ENCODE measurements at regions not wholly inside any gene's neighbourhood (a gene's known extent, or its start where the extent isn't known, plus 50 kb on each side); places are given as distances from the start of the nearest gene placed in this dataset.

GRCh38 chr2:42949125-42949524 is 156.7 kb upstream of the HAAO start:
- Histone ChIP-seq H3K36me3 (ENCODE audit: control insufficient read depth in 1 of 2, insufficient read depth in 2 of 2, low read length in 2 of 2) (no peaks in the 10 kb centered on the region), H3K4me2 (ENCODE audit: low read length) (no peak overlapping the region), H4K20me1 (ENCODE audit: insufficient read depth) (no peaks in the 10 kb centered on the region), H3K4me3 (replicated peaks in 1 of 2; ENCODE audit: low read depth in 1 of 2, low read length in 2 of 2) (no peak overlapping the region), H2AFZ (ENCODE audit: low read depth, low read length, poor library complexity, severe bottlenecking) (no peak overlapping the region), H3K4me1 (ENCODE audit: control insufficient read depth in 1 of 2, insufficient read depth in 2 of 2, low read length in 2 of 2) (peaks cover 0 to 2% of the 10 kb centered on the region in 2 experiments; a peak in 2 of 4 replicates), H3K79me2 (ENCODE audit: insufficient read depth, low read length) (no peaks in the 10 kb centered on the region), H3K27ac (ENCODE audit: low read depth, low read length) (no peak overlapping the region), H3K9me3 (ENCODE audit: control insufficient read depth in 1 of 2, insufficient read depth in 1 of 2, low read depth in 1 of 2, low read length in 2 of 2) (no peaks in the 10 kb centered on the region), H3K27me3 (ENCODE audit: insufficient read depth, low read length) (no peaks in the 10 kb centered on the region), H3K9me2 (ENCODE audit: insufficient read depth) (no peaks in the 10 kb centered on the region), H3K9ac (ENCODE audit: low read length) (no peak overlapping the region)
- ChIA-PET POLR2A (no interaction called here), RAD21 (ENCODE audit: low non-redundant PET in 1 of 2, low total read pairs in 2 of 2, uncharacterized antibody in 2 of 2, unreplicated experiment in 2 of 2) (no interaction called here), CTCF (interaction anchor here (2.1 kb wide), 1 partner anchor 536 kb away, joined by 10 read pairs; no protein-coding TSS in a partner anchor)
- no TSS peak for BruUV-seq (replicated peaks)
- intact Hi-C loops (cut with micrococcal nuclease): loop anchor here (5.0 kb wide), 3 partner anchors 122 to 658 kb away; no protein-coding TSS in a partner anchor
- TF ChIP-seq JUND (IDR thresholded peaks at IDR 0.05) (no peak), REST (IDR thresholded peaks at IDR 0.05; ENCODE audit: low read depth) (no peak), POLR2A (IDR thresholded peaks at IDR 0.05; ENCODE audit: borderline replicate concordance, extremely low read depth, insufficient read depth, insufficient read length) (no peak), POLR2AphosphoS5 (IDR thresholded peaks at IDR 0.05; ENCODE audit: low read depth, low read length) (no peak), YY1 (IDR thresholded peaks at IDR 0.05; ENCODE audit: extremely low read depth, insufficient replicate concordance, low read depth, low read length) (no peak), SIN3A (IDR thresholded peaks at IDR 0.05; ENCODE audit: low read depth) (no peak), EGR1 (IDR thresholded peaks at IDR 0.05; ENCODE audit: low read depth) (no peak), ZNF274 (IDR thresholded peaks at IDR 0.05; ENCODE audit: low read depth, low read length) (no peak), TCF7L2 (IDR thresholded peaks at IDR 0.05; ENCODE audit: borderline replicate concordance, extremely low read depth, insufficient read depth, insufficient read length) (no peak), EZH2 (IDR thresholded peaks at IDR 0.05) (no peak), EZH2phosphoT487 (IDR thresholded peaks at IDR 0.05; ENCODE audit: borderline replicate concordance) (no peak), ZFX (IDR thresholded peaks at IDR 0.05) (no peak), ELF1 (IDR thresholded peaks at IDR 0.05; ENCODE audit: borderline replicate concordance, low read depth) (no peak), FOSL1 (IDR thresholded peaks at IDR 0.05; ENCODE audit: low read depth) (no peak), CTCF (IDR thresholded peaks at IDR 0.05 in 2 of 3, conservative IDR thresholded peaks at IDR 0.05 in 1 of 3; ENCODE audit: borderline replicate concordance in 1 of 3, insufficient read depth in 1 of 3, low read depth in 2 of 3, low read length in 2 of 3) (no peak), CEBPB (IDR thresholded peaks at IDR 0.05; ENCODE audit: low read depth) (no peak), CBX3 (IDR thresholded peaks at IDR 0.05; ENCODE audit: low read depth) (no peak)
- TF ChIP-seq, protein P1, sequence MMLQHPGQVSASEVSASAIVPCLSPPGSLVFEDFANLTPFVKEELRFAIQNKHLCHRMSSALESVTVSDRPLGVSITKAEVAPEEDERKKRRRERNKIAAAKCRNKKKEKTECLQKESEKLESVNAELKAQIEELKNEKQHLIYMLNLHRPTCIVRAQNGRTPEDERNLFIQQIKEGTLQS (IDR thresholded peaks at IDR 0.05): no peak
- TF ChIP-seq, protein P2, sequence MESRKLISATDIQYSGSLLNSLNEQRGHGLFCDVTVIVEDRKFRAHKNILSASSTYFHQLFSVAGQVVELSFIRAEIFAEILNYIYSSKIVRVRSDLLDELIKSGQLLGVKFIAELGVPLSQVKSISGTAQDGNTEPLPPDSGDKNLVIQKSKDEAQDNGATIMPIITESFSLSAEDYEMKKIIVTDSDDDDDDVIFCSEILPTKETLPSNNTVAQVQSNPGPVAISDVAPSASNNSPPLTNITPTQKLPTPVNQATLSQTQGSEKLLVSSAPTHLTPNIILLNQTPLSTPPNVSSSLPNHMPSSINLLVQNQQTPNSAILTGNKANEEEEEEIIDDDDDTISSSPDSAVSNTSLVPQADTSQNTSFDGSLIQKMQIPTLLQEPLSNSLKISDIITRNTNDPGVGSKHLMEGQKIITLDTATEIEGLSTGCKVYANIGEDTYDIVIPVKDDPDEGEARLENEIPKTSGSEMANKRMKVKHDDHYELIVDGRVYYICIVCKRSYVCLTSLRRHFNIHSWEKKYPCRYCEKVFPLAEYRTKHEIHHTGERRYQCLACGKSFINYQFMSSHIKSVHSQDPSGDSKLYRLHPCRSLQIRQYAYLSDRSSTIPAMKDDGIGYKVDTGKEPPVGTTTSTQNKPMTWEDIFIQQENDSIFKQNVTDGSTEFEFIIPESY (IDR thresholded peaks at IDR 0.05; ENCODE audit: extremely low read depth, insufficient replicate concordance, low read length): no peak
- ATAC-seq: no peak
- DNase-seq (ENCODE audit: low read depth, low spot score): no peak
